B cell (primary cell): ENCODE measurements at regions not wholly inside any gene's neighbourhood (a gene's known extent, or its start where the extent isn't known, plus 50 kb on each side); places are given as distances from the start of the nearest gene placed in this dataset.

Experiments used
- ATAC-seq: fragments of 200-7000 bp; cut with Tn5 transposase; one replicate; pipeline ENCODE4 v1.10.0; 2021; ENCODE audit warnings: low read depth, mild to moderate bottlenecking, moderate number of reproducible peaks, moderate library complexity
- CTCF ChIA-PET: fragments of 350-600 bp; sonication (Branson Sonifier 250); formaldehyde crosslinking; loops from one replicate; lab custom pipeline; 2021; ENCODE audit warnings: antibody characterized with exemption, inconsistent platforms; lab: Charles Lee
- POLR2A ChIA-PET: fragments of 350-600 bp; sonication (Branson Sonifier 250); formaldehyde crosslinking; loops from one replicate; lab custom pipeline; 2021; ENCODE audit warnings: antibody characterized with exemption; lab: Charles Lee
- DNase-seq: peaks from one replicate; pipeline ENCODE4 v3.0.0; 2013
- H2AFZ ChIP-seq: 2 replicates; pipeline ENCODE4 v1.6.1; 2012; ENCODE audit warnings: mild to moderate bottlenecking, low read depth, low read length; ENCODE audit not compliant: insufficient read depth, poor library complexity, severe bottlenecking
- H3K27ac ChIP-seq, 2 donors: 1 replicate in 1 of 2; 2 replicates in 1 of 2; pipeline ENCODE4 v1.5.1; 2012 to 2013; ENCODE audit warnings: low read length in 2 of 2, mild to moderate bottlenecking in 2 of 2, moderate library complexity in 1 of 2
- H3K27me3 ChIP-seq, 4 experiments: fragments of 200-600 bp in 1 of 4; sonication (generic) in 1 of 4; replicated peaks in 1 of 4; 1 replicate in 2 of 4; 2 replicates in 2 of 4; pipeline versions ENCODE4 v1.6.1 to v1.7.0; 2013 to 2016; ENCODE audit warnings: low read length in 3 of 4, mild to moderate bottlenecking in 2 of 4, mixed read lengths in 1 of 4, moderate library complexity in 1 of 4; ENCODE audit not compliant: insufficient read depth in 4 of 4, control insufficient read depth in 3 of 4; ENCODE audit errors: control extremely low read depth in 1 of 4
- H3K36me3 ChIP-seq, 2 experiments: replicated peaks in 1 of 2; 1 replicate in 1 of 2; 2 replicates in 1 of 2; pipeline versions ENCODE4 v1.6.1 to v1.7.1; 2013; ENCODE audit warnings: low read length in 1 of 2; ENCODE audit not compliant: insufficient read depth in 2 of 2, control insufficient read depth in 1 of 2; ENCODE audit errors: control extremely low read depth in 1 of 2, extremely low read depth in 1 of 2
- H3K4me1 ChIP-seq, 2 donors: fragments of 200-600 bp in 1 of 2; sonication (generic) in 1 of 2; 1 replicate in 1 of 2; 2 replicates in 1 of 2; pipeline versions ENCODE4 v1.5.1 to v1.6.1; 2013 to 2017; ENCODE audit warnings: low read length in 2 of 2; ENCODE audit not compliant: control insufficient read depth in 2 of 2, insufficient read depth in 2 of 2
- H3K4me2 ChIP-seq: replicated peaks from 2 replicates; pipeline ENCODE3; 2012; ENCODE audit warnings: mild to moderate bottlenecking, low read depth, low read length; ENCODE audit not compliant: poor library complexity, severe bottlenecking
- H3K4me3 ChIP-seq, 5 experiments: fragments of 200-600 bp in 1 of 5; sonication (generic) in 1 of 5; 1 replicate in 3 of 5; 2 replicates in 2 of 5; pipeline versions ENCODE4 v1.5.1 to v1.7.0; 2011 to 2016; ENCODE audit warnings: low read length in 4 of 5, mild to moderate bottlenecking in 4 of 5, low read depth in 2 of 5, control low read depth in 1 of 5, moderate library complexity in 1 of 5; ENCODE audit not compliant: insufficient read depth in 1 of 5; ENCODE audit errors: control extremely low read depth in 1 of 5, extremely low read depth in 1 of 5
- H3K79me2 ChIP-seq: fragments of 200-600 bp; sonication (generic); one replicate; pipeline ENCODE4 v1.6.0; 2016; ENCODE audit warnings: low read length; ENCODE audit not compliant: control insufficient read depth, insufficient read depth
- H3K9ac ChIP-seq: fragments of 200-600 bp; sonication (generic); 2 replicates; pipeline ENCODE4 v1.6.1; 2017; ENCODE audit warnings: mild to moderate bottlenecking, low read length, moderate library complexity
- H3K9me3 ChIP-seq, 3 donors: one replicate each; pipeline versions ENCODE4 v1.6.1 to v1.7.1; 2013; ENCODE audit warnings: low read length in 2 of 3; ENCODE audit not compliant: control insufficient read depth in 2 of 3, insufficient read depth in 1 of 3; ENCODE audit errors: control extremely low read depth in 1 of 3
- H4K20me1 ChIP-seq: 2 replicates; pipeline ENCODE4 v1.6.0; 2012; ENCODE audit warnings: mild to moderate bottlenecking, low read length; ENCODE audit not compliant: insufficient read depth, control insufficient read depth, poor library complexity, severe bottlenecking
- H3K27ac Mint-ChIP-seq: one replicate; pipeline ENCODE4 v1.8.0; 2021; ENCODE audit warnings: mixed read lengths
- H3K27me3 Mint-ChIP-seq: one replicate; pipeline ENCODE4 v1.8.0; 2021; ENCODE audit warnings: mixed read lengths
- H3K4me1 Mint-ChIP-seq: one replicate; pipeline ENCODE4 v1.8.0; 2021; ENCODE audit warnings: mixed read lengths
- H3K4me3 Mint-ChIP-seq: one replicate; pipeline ENCODE4 v1.8.0; 2021; ENCODE audit warnings: mixed read lengths
- H3K9me3 Mint-ChIP-seq: one replicate; pipeline ENCODE4 v1.8.0; 2022; ENCODE audit warnings: mixed read lengths; ENCODE audit not compliant: insufficient read depth
- CTCF ChIP-seq: fragments of 200-600 bp; IDR thresholded peaks from one replicate; pipeline ENCODE4 v1.8.0; 2022; ENCODE audit warnings: antibody characterized with exemption, mild to moderate bottlenecking
- EZH2 ChIP-seq: IDR thresholded peaks from 2 replicates; pipeline ENCODE4 v1.6.1; 2012; ENCODE audit warnings: borderline replicate concordance, low read depth, mild to moderate bottlenecking, moderate library complexity, low read length; ENCODE audit not compliant: insufficient read depth, poor library complexity, severe bottlenecking
- WGBS: methylation state at CpG from one replicate; pipeline ENCODE4 v1.1.5; 2013; ENCODE audit warnings: missing lambda C conversion rate; ENCODE audit not compliant: insufficient coverage; 5-methylcytosine and 5-hydroxymethylcytosine counted together
- intact Hi-C: fragments of 100-400 bp; cut with micrococcal nuclease; formaldehyde crosslinking; loops from one replicate; pipeline ENCODE4 v1.10.0; 2022

GRCh38 chr1:56327195-56327594, 252.2 kb downstream of the PLPP3 start:
- ChIA-PET CTCF (no interaction called here), POLR2A (no interaction called here)
- Histone ChIP-seq H3K9me3 (no peaks in the 10 kb centered on the region), H3K9ac (no peak overlapping the region), H3K79me2 (no peaks in the 10 kb centered on the region), H4K20me1 (no peaks in the 10 kb centered on the region), H3K27me3 (no peaks in the 10 kb centered on the region), H3K4me3 (no peak overlapping the region), H3K36me3 (no peaks in the 10 kb centered on the region), H3K4me1 (no peaks in the 10 kb centered on the region), H2AFZ (no peak overlapping the region), H3K27ac (no peak overlapping the region), H3K4me2 (no peak overlapping the region)
- ATAC-seq = no peak
- WGBS = 73% methylated on average over 1 of the region's 1 CpG
- Mint-ChIP-seq H3K27ac (no peak overlapping the region), H3K4me3 (no peak overlapping the region), H3K4me1 (peaks cover 3% of the 10 kb centered on the region), H3K27me3 (no peaks in the 10 kb centered on the region), H3K9me3 (no peaks in the 10 kb centered on the region)
- TF ChIP-seq EZH2 (no peak), CTCF (no peak)
- intact Hi-C loops = no loop called here
- DNase-seq = no peak

GRCh38 chr1:56326056-56326455, 253.3 kb downstream of the PLPP3 start:
- CTCF ChIA-PET = no interaction called here
- H3K27ac ChIP-seq = no peak overlapping the region

More at GRCh38 chr1:56326056-56326455, 253.3 kb downstream of the PLPP3 start:
- no peak overlapping the region for H3K4me3 Mint-ChIP-seq
- Histone ChIP-seq H3K9ac (no peak overlapping the region), H3K79me2 (no peaks in the 10 kb centered on the region), H3K27me3 (no peaks in the 10 kb centered on the region), H2AFZ (no peak overlapping the region), H4K20me1 (no peaks in the 10 kb centered on the region), H3K36me3 (no peaks in the 10 kb centered on the region), H3K4me1 (no peaks in the 10 kb centered on the region), H3K9me3 (no peaks in the 10 kb centered on the region), H3K4me2 (no peak overlapping the region), H3K4me3 (no peak overlapping the region)
- DNase-seq (no peak), ATAC-seq (no peak)
- no peaks in the 10 kb centered on the region for H3K27me3 Mint-ChIP-seq
- POLR2A ChIA-PET = no interaction called here
- H3K4me1 Mint-ChIP-seq = peaks cover 3% of the 10 kb centered on the region
- whole genome bisulfite sequencing = 86% methylated on average over 1 of the region's 3 CpGs
- intact Hi-C loops = no loop called here
- H3K9me3 Mint-ChIP-seq = no peaks in the 10 kb centered on the region
- TF ChIP-seq EZH2 (no peak), CTCF (no peak)
- H3K27ac Mint-ChIP-seq = no peak overlapping the region
